ENCODE measurements at regions not wholly inside any gene's neighbourhood (a gene's known extent, or its start where the extent isn't known, plus 50 kb on each side); places are given as distances from the start of the nearest gene placed in this dataset.

- Mint-ChIP-seq H3K36me3 (ENCODE audit: low read depth) (no peaks in the 10 kb centered on the region), H3K27ac (no peak overlapping the region), H3K9me3 (no peaks in the 10 kb centered on the region), H3K4me1 (ENCODE audit: low read depth) (no peaks in the 10 kb centered on the region), H3K27me3 (ENCODE audit: low read depth) (no peaks in the 10 kb centered on the region), H3K4me3 (no peak overlapping the region)
- no peak for DNase-seq (ENCODE audit: low spot score)
Observed at GRCh38 chr2:217340176-217340575, 480.3 kb upstream of the TNP1 start.

- no peaks in the 10 kb centered on the region for H3K9me3 Mint-ChIP-seq
- no peak for DNase-seq (ENCODE audit: low spot score)
- H3K36me3 Mint-ChIP-seq (ENCODE audit: low read depth) = no peaks in the 10 kb centered on the region
- no peaks in the 10 kb centered on the region for H3K4me1 Mint-ChIP-seq (ENCODE audit: low read depth)
- H3K4me3 Mint-ChIP-seq = no peak overlapping the region
- H3K27ac Mint-ChIP-seq = no peak overlapping the region
- H3K27me3 Mint-ChIP-seq (ENCODE audit: low read depth) = no peaks in the 10 kb centered on the region
Observed at GRCh38 chr2:217339753-217340152, 479.9 kb upstream of the TNP1 start.

GRCh38 chr2:217338306-217338916 is 478.5 kb upstream of the TNP1 start:
- DNase-seq (ENCODE audit: low spot score) = no peak
- Mint-ChIP-seq H3K27ac (no peak overlapping the region), H3K27me3 (ENCODE audit: low read depth) (no peaks in the 10 kb centered on the region), H3K9me3 (no peaks in the 10 kb centered on the region), H3K4me1 (ENCODE audit: low read depth) (no peaks in the 10 kb centered on the region), H3K4me3 (no peak overlapping the region), H3K36me3 (ENCODE audit: low read depth) (no peaks in the 10 kb centered on the region)

- Mint-ChIP-seq H3K27ac (no peak overlapping the region), H3K4me3 (no peak overlapping the region), H3K4me1 (ENCODE audit: low read depth) (no peaks in the 10 kb centered on the region), H3K36me3 (ENCODE audit: low read depth) (no peaks in the 10 kb centered on the region), H3K9me3 (no peaks in the 10 kb centered on the region), H3K27me3 (ENCODE audit: low read depth) (no peaks in the 10 kb centered on the region)
- no peak for DNase-seq (ENCODE audit: low spot score)
Observed at GRCh38 chr2:217337771-217338170, 477.9 kb upstream of the TNP1 start.

GRCh38 chr2:217336694-217337093 is 476.8 kb upstream of the TNP1 start:
- Mint-ChIP-seq H3K9me3 (no peaks in the 10 kb centered on the region), H3K36me3 (ENCODE audit: low read depth) (no peaks in the 10 kb centered on the region), H3K27me3 (ENCODE audit: low read depth) (no peaks in the 10 kb centered on the region), H3K27ac (no peak overlapping the region), H3K4me3 (no peak overlapping the region), H3K4me1 (ENCODE audit: low read depth) (no peaks in the 10 kb centered on the region)
- DNase-seq (ENCODE audit: low spot score) = no peak

GRCh38 chr2:217335341-217335966 is 475.6 kb upstream of the TNP1 start:
- no peaks in the 10 kb centered on the region for H3K9me3 Mint-ChIP-seq
- no peaks in the 10 kb centered on the region for H3K36me3 Mint-ChIP-seq (ENCODE audit: low read depth)
- H3K4me3 Mint-ChIP-seq = no peak overlapping the region

GRCh38 chr2:217334561-217334960 is 474.7 kb upstream of the TNP1 start:
- H3K36me3 Mint-ChIP-seq (ENCODE audit: low read depth) = no peaks in the 10 kb centered on the region
- no peaks in the 10 kb centered on the region for H3K9me3 Mint-ChIP-seq
- no peak overlapping the region for H3K27ac Mint-ChIP-seq
- H3K27me3 Mint-ChIP-seq (ENCODE audit: low read depth) = no peaks in the 10 kb centered on the region
- no peak for DNase-seq (ENCODE audit: low spot score)
- H3K4me3 Mint-ChIP-seq = no peak overlapping the region
- peaks cover under 1% of the 10 kb centered on the region for H3K4me1 Mint-ChIP-seq (ENCODE audit: low read depth)

More at GRCh38 chr2:217335341-217335966, 475.6 kb upstream of the TNP1 start:
- no peaks in the 10 kb centered on the region for H3K27me3 Mint-ChIP-seq (ENCODE audit: low read depth)
- no peaks in the 10 kb centered on the region for H3K4me1 Mint-ChIP-seq (ENCODE audit: low read depth)
- no peak overlapping the region for H3K27ac Mint-ChIP-seq
- DNase-seq (ENCODE audit: low spot score) = no peak

- no peaks in the 10 kb centered on the region for H3K36me3 Mint-ChIP-seq (ENCODE audit: low read depth)
- H3K9me3 Mint-ChIP-seq = no peaks in the 10 kb centered on the region
- H3K4me3 Mint-ChIP-seq = no peak overlapping the region
- no peaks in the 10 kb centered on the region for H3K27me3 Mint-ChIP-seq (ENCODE audit: low read depth)
- no peak overlapping the region for H3K27ac Mint-ChIP-seq
- H3K4me1 Mint-ChIP-seq (ENCODE audit: low read depth) = peaks cover 7% of the 10 kb centered on the region
- no peak for DNase-seq (ENCODE audit: low spot score)
Observed at GRCh38 chr2:217332866-217333265, 473.0 kb upstream of the TNP1 start.

GRCh38 chr2:217332417-217332791 is 472.5 kb upstream of the TNP1 start:
- Mint-ChIP-seq H3K36me3 (ENCODE audit: low read depth) (no peaks in the 10 kb centered on the region), H3K27me3 (ENCODE audit: low read depth) (no peaks in the 10 kb centered on the region), H3K9me3 (no peaks in the 10 kb centered on the region), H3K4me1 (ENCODE audit: low read depth) (peaks cover 9% of the 10 kb centered on the region), H3K27ac (no peak overlapping the region), H3K4me3 (no peak overlapping the region)
- no peak for DNase-seq (ENCODE audit: low spot score)

- no peak overlapping the region for H3K4me3 Mint-ChIP-seq
- DNase-seq (ENCODE audit: low spot score) = no peak
- peaks cover 10% of the 10 kb centered on the region for H3K4me1 Mint-ChIP-seq (ENCODE audit: low read depth)
- H3K27me3 Mint-ChIP-seq (ENCODE audit: low read depth) = no peaks in the 10 kb centered on the region
- no peaks in the 10 kb centered on the region for H3K36me3 Mint-ChIP-seq (ENCODE audit: low read depth)
- H3K27ac Mint-ChIP-seq = no peak overlapping the region
- no peaks in the 10 kb centered on the region for H3K9me3 Mint-ChIP-seq
Observed at GRCh38 chr2:217331523-217332416, 471.9 kb upstream of the TNP1 start.

GRCh38 chr2:217330647-217331046 is 470.8 kb upstream of the TNP1 start:
- no peak overlapping the region for H3K4me3 Mint-ChIP-seq
- H3K27ac Mint-ChIP-seq = no peak overlapping the region
- H3K4me1 Mint-ChIP-seq (ENCODE audit: low read depth) = peaks cover 10% of the 10 kb centered on the region
- peaks cover 2% of the 10 kb centered on the region for H3K9me3 Mint-ChIP-seq
- no peaks in the 10 kb centered on the region for H3K27me3 Mint-ChIP-seq (ENCODE audit: low read depth)
- H3K36me3 Mint-ChIP-seq (ENCODE audit: low read depth) = peaks cover under 1% of the 10 kb centered on the region
- no peak for DNase-seq (ENCODE audit: low spot score)

GRCh38 chr2:217329023-217329431 is 469.2 kb upstream of the TNP1 start:
- Mint-ChIP-seq H3K4me3 (no peak overlapping the region), H3K9me3 (peaks cover 8% of the 10 kb centered on the region), H3K27me3 (ENCODE audit: low read depth) (no peaks in the 10 kb centered on the region), H3K36me3 (ENCODE audit: low read depth) (peaks cover 2% of the 10 kb centered on the region), H3K27ac (no peak overlapping the region), H3K4me1 (ENCODE audit: low read depth) (peaks cover 10% of the 10 kb centered on the region)
- DNase-seq (ENCODE audit: low spot score) = no peak

GRCh38 chr2:217328622-217328978 is 468.7 kb upstream of the TNP1 start:
- peaks cover 10% of the 10 kb centered on the region for H3K4me1 Mint-ChIP-seq (ENCODE audit: low read depth)
- H3K27ac Mint-ChIP-seq = no peak overlapping the region
- H3K27me3 Mint-ChIP-seq (ENCODE audit: low read depth) = no peaks in the 10 kb centered on the region
- H3K9me3 Mint-ChIP-seq = peaks cover 11% of the 10 kb centered on the region
- no peak overlapping the region for H3K4me3 Mint-ChIP-seq
- peaks cover 2% of the 10 kb centered on the region for H3K36me3 Mint-ChIP-seq (ENCODE audit: low read depth)
- DNase-seq (ENCODE audit: low spot score) = no peak

- H3K36me3 Mint-ChIP-seq (ENCODE audit: low read depth) = peaks cover 2% of the 10 kb centered on the region
- peaks cover 10% of the 10 kb centered on the region for H3K4me1 Mint-ChIP-seq (ENCODE audit: low read depth)
- no peak for DNase-seq (ENCODE audit: low spot score)
- H3K4me3 Mint-ChIP-seq = no peak overlapping the region
- H3K27me3 Mint-ChIP-seq (ENCODE audit: low read depth) = no peaks in the 10 kb centered on the region
- H3K27ac Mint-ChIP-seq = no peak overlapping the region
- H3K9me3 Mint-ChIP-seq = peaks cover 11% of the 10 kb centered on the region
Observed at GRCh38 chr2:217327953-217328621, 468.2 kb upstream of the TNP1 start.
